SK-N-SH (cell line): ENCODE measurements at regions not wholly inside any gene's neighbourhood (a gene's known extent, or its start where the extent isn't known, plus 50 kb on each side); places are given as distances from the start of the nearest gene placed in this dataset.

Source experiments
- JUND ChIP-seq: IDR thresholded peaks from 2 replicates; pipeline ENCODE4 v1.4.0; 2012
- POLR2AphosphoS5 ChIP-seq: IDR thresholded peaks from 2 replicates; pipeline ENCODE4 v1.6.1; 2012; ENCODE audit warnings: low read depth, low read length
- RAD21 ChIP-seq: IDR thresholded peaks from 2 replicates; pipeline ENCODE4 v1.6.1; 2012; ENCODE audit warnings: mild to moderate bottlenecking, low read length
- RFX5 ChIP-seq: IDR thresholded peaks from 2 replicates; pipeline ENCODE4 v1.6.1; 2012; ENCODE audit warnings: mild to moderate bottlenecking, improper control_type of control experiment, low read length
- RXRA ChIP-seq: IDR thresholded peaks from 2 replicates; pipeline ENCODE4 v1.4.0; 2012; ENCODE audit warnings: low read depth, mild to moderate bottlenecking, borderline replicate concordance
- TF ChIP-seq, protein P1 (sequence below): fragments of 200-600 bp; sonication (generic); IDR thresholded peaks from 2 replicates; pipeline ENCODE4 v1.6.1; 2017; ENCODE audit warnings: antibody characterized with exemption, mild to moderate bottlenecking, moderate library complexity

DNA sequence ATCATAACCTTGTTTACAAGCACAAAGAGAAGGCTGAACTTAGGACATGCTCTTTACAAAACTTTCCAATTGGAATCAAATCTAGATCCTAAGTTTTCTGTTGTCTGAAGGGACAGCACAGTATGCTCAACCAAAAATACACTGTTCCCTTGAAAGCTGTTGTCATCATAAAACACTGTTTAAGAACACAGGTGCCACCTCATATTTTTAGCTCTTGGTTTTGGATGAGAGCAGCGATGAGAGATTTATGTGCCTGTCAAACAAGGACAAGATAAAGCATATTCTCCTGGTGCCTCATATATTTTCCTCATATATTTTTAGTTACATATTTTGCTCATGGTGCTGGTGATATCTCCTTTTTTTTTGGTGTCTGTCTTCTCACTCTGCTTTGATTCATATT, 788.4 kb downstream of the AACS start:
- TF ChIP-seq, protein P1, sequence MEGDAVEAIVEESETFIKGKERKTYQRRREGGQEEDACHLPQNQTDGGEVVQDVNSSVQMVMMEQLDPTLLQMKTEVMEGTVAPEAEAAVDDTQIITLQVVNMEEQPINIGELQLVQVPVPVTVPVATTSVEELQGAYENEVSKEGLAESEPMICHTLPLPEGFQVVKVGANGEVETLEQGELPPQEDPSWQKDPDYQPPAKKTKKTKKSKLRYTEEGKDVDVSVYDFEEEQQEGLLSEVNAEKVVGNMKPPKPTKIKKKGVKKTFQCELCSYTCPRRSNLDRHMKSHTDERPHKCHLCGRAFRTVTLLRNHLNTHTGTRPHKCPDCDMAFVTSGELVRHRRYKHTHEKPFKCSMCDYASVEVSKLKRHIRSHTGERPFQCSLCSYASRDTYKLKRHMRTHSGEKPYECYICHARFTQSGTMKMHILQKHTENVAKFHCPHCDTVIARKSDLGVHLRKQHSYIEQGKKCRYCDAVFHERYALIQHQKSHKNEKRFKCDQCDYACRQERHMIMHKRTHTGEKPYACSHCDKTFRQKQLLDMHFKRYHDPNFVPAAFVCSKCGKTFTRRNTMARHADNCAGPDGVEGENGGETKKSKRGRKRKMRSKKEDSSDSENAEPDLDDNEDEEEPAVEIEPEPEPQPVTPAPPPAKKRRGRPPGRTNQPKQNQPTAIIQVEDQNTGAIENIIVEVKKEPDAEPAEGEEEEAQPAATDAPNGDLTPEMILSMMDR = no peak
- TF ChIP-seq RXRA = no peak
- no peak for TF ChIP-seq POLR2AphosphoS5
- no peak for TF ChIP-seq JUND
- no peak for TF ChIP-seq RFX5
- TF ChIP-seq RAD21 = no peak
